ENCODE measurements at regions not wholly inside any gene's neighbourhood (a gene's known extent, or its start where the extent isn't known, plus 50 kb on each side); places are given as distances from the start of the nearest gene placed in this dataset.

GRCh38 chr3:110793611-110794010 is 278.0 kb upstream of the NECTIN3 start:
- TF ChIP-seq CTCF (IDR thresholded peaks at IDR 0.05) = no peak
- H3K9me3 ChIP-seq = no peaks in the 10 kb centered on the region
- no peak for DNase-seq (ENCODE audit: low spot score)
- no peaks in the 10 kb centered on the region for H3K4me1 ChIP-seq
- no peaks in the 10 kb centered on the region for H3K27me3 ChIP-seq
- H3K27ac ChIP-seq = no peak overlapping the region
- no peak overlapping the region for H3K4me3 ChIP-seq
- no peaks in the 10 kb centered on the region for H3K36me3 ChIP-seq

DNA sequence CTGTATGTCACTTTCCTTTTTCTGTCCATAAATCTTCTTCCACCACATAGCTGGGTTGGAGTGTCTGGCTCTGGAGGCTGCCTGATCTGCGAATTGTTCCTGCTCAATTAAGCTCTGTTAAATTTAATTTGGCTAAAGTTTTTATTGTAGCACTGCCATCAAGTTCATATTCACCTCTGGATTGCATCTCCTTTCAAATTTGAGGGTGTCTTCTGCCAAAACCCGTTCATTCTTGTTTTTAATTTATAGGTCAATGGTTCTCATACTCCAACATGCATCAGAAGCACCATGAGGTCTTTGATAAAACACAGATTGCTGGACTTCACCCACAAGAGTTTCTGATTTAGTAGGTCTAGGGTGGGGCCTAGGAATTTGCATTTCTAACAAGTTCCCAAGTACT is 276.5 kb upstream of the NECTIN3 start:
- H3K27ac ChIP-seq = no peak overlapping the region
- no peaks in the 10 kb centered on the region for H3K4me1 ChIP-seq
- no peak for TF ChIP-seq CTCF (IDR thresholded peaks at IDR 0.05)
- no peak for DNase-seq (ENCODE audit: low spot score)
- H3K36me3 ChIP-seq = no peaks in the 10 kb centered on the region
- H3K27me3 ChIP-seq = no peaks in the 10 kb centered on the region
- no peaks in the 10 kb centered on the region for H3K9me3 ChIP-seq
- H3K4me3 ChIP-seq = no peak overlapping the region

- no peak for DNase-seq (ENCODE audit: low spot score)
- TF ChIP-seq CTCF (IDR thresholded peaks at IDR 0.05) = no peak
- Histone ChIP-seq H3K27ac (no peak overlapping the region), H3K4me1 (no peaks in the 10 kb centered on the region), H3K27me3 (no peaks in the 10 kb centered on the region), H3K9me3 (no peaks in the 10 kb centered on the region), H3K36me3 (no peaks in the 10 kb centered on the region), H3K4me3 (no peak overlapping the region)
Measured at GRCh38 chr3:110799271-110799670, 272.3 kb upstream of the NECTIN3 start.

GRCh38 chr3:110804856-110805255 is 266.8 kb upstream of the NECTIN3 start:
- Histone ChIP-seq H3K9me3 (no peaks in the 10 kb centered on the region), H3K27me3 (no peaks in the 10 kb centered on the region), H3K27ac (no peak overlapping the region), H3K4me3 (no peak overlapping the region), H3K36me3 (no peaks in the 10 kb centered on the region), H3K4me1 (no peaks in the 10 kb centered on the region)
- no peak for TF ChIP-seq CTCF (IDR thresholded peaks at IDR 0.05)
- DNase-seq (ENCODE audit: low spot score) = no peak

DNA sequence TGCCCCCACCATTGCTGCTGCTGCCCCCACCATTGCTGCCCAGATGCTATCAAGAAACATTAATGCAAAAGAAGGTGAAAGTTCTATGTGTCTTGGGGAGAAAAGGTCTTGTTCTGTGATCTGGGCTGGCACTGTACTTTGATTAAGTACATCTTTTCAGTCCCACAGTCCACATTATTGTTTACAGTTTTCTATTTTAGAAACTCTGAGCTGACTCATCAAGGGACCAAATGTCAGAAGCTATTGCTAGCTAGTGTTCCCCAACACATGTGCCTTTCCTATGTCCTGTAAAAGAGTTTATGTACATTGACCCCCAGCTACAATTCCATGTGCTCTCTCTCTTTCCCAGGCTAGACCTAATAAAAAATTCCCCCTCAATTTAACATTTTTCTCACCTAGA is 264.7 kb upstream of the NECTIN3 start:
- no peak for TF ChIP-seq CTCF (IDR thresholded peaks at IDR 0.05)
- Histone ChIP-seq H3K27me3 (no peaks in the 10 kb centered on the region), H3K4me3 (no peak overlapping the region), H3K4me1 (no peaks in the 10 kb centered on the region), H3K36me3 (no peaks in the 10 kb centered on the region), H3K9me3 (no peaks in the 10 kb centered on the region), H3K27ac (no peak overlapping the region)
- DNase-seq (ENCODE audit: low spot score) = no peak

GRCh38 chr3:110808630-110809029 is 263.0 kb upstream of the NECTIN3 start:
- no peak overlapping the region for H3K4me3 ChIP-seq
- no peak overlapping the region for H3K27ac ChIP-seq
- no peaks in the 10 kb centered on the region for H3K4me1 ChIP-seq
- no peak for TF ChIP-seq CTCF (IDR thresholded peaks at IDR 0.05)
- H3K36me3 ChIP-seq = no peaks in the 10 kb centered on the region
- no peaks in the 10 kb centered on the region for H3K27me3 ChIP-seq
- DNase-seq (ENCODE audit: low spot score) = no peak
- no peaks in the 10 kb centered on the region for H3K9me3 ChIP-seq

Measured in right atrium auricular region (tissue), 2 donors.